ENCODE measurements at regions not wholly inside any gene's neighbourhood (a gene's known extent, or its start where the extent isn't known, plus 50 kb on each side); places are given as distances from the start of the nearest gene placed in this dataset.

GRCh38 chr18:64271975-64272659, 123.2 kb upstream of the LINC00305 start:
- Histone ChIP-seq H3K4me3 (ENCODE audit: low read depth, low read length) (no peak overlapping the region), H3K36me3 (replicated peaks) (no peaks in the 10 kb centered on the region), H3K27me3 (replicated peaks) (no peaks in the 10 kb centered on the region), H3K27ac (no peak overlapping the region)
- no peak for TF ChIP-seq CTCF (IDR thresholded peaks at IDR 0.05; ENCODE audit: low read depth, low read length, missing control alignments)
- no peak for DNase-seq
- in situ Hi-C loops (cut with HindIII; ENCODE audit: low pct_ligation_motif_present, low sequenced_read_pairs): no loop called here

GRCh38 chr18:64271246-64271645, 122.4 kb upstream of the LINC00305 start:
- H3K4me3 ChIP-seq (ENCODE audit: low read depth, low read length): no peak overlapping the region
- in situ Hi-C loops (cut with HindIII; ENCODE audit: low pct_ligation_motif_present, low sequenced_read_pairs): no loop called here

GRCh38 chr18:64270608-64271007, 121.7 kb upstream of the LINC00305 start:
- TF ChIP-seq CTCF (IDR thresholded peaks at IDR 0.05; ENCODE audit: low read depth, low read length, missing control alignments): no peak
- in situ Hi-C loops (cut with HindIII; ENCODE audit: low pct_ligation_motif_present, low sequenced_read_pairs): no loop called here
- Histone ChIP-seq H3K27me3 (replicated peaks) (no peaks in the 10 kb centered on the region), H3K36me3 (replicated peaks) (no peaks in the 10 kb centered on the region), H3K27ac (no peak overlapping the region), H3K4me3 (ENCODE audit: low read depth, low read length) (no peak overlapping the region)
- no peak for DNase-seq

More at GRCh38 chr18:64271246-64271645, 122.4 kb upstream of the LINC00305 start:
- no peak for TF ChIP-seq CTCF (IDR thresholded peaks at IDR 0.05; ENCODE audit: low read depth, low read length, missing control alignments)
- no peak for DNase-seq
- Histone ChIP-seq H3K27ac (no peak overlapping the region), H3K27me3 (replicated peaks) (no peaks in the 10 kb centered on the region), H3K36me3 (replicated peaks) (no peaks in the 10 kb centered on the region)

GRCh38 chr18:64270121-64270520, 121.2 kb upstream of the LINC00305 start:
- no peak for DNase-seq
- Histone ChIP-seq H3K4me3 (ENCODE audit: low read depth, low read length) (no peak overlapping the region), H3K27me3 (replicated peaks) (no peaks in the 10 kb centered on the region), H3K36me3 (replicated peaks) (no peaks in the 10 kb centered on the region), H3K27ac (no peak overlapping the region)
- in situ Hi-C loops (cut with HindIII; ENCODE audit: low pct_ligation_motif_present, low sequenced_read_pairs): no loop called here
- TF ChIP-seq CTCF (IDR thresholded peaks at IDR 0.05; ENCODE audit: low read depth, low read length, missing control alignments): no peak

- H3K27me3 ChIP-seq (replicated peaks): no peaks in the 10 kb centered on the region
- H3K4me3 ChIP-seq (ENCODE audit: low read depth, low read length): no peak overlapping the region
- TF ChIP-seq CTCF (IDR thresholded peaks at IDR 0.05; ENCODE audit: low read depth, low read length, missing control alignments): no peak
- in situ Hi-C loops (cut with HindIII; ENCODE audit: low pct_ligation_motif_present, low sequenced_read_pairs): no loop called here
- no peak for DNase-seq
- H3K27ac ChIP-seq: no peak overlapping the region
- no peaks in the 10 kb centered on the region for H3K36me3 ChIP-seq (replicated peaks)
These were observed 115.3 kb upstream of the LINC00305 start for GRCh38 chr18:64264171-64264570.

GRCh38 chr18:64260810-64261209, 111.9 kb upstream of the LINC00305 start:
- Histone ChIP-seq H3K27ac (no peak overlapping the region), H3K36me3 (replicated peaks) (no peaks in the 10 kb centered on the region), H3K27me3 (replicated peaks) (no peaks in the 10 kb centered on the region), H3K4me3 (ENCODE audit: low read depth, low read length) (no peak overlapping the region)
- no peak for TF ChIP-seq CTCF (IDR thresholded peaks at IDR 0.05; ENCODE audit: low read depth, low read length, missing control alignments)
- in situ Hi-C loops (cut with HindIII; ENCODE audit: low pct_ligation_motif_present, low sequenced_read_pairs): no loop called here
- DNase-seq: no peak

Data from brain microvascular endothelial cell (primary cell).